Rectal smooth muscle tissue (tissue), 1 donor: ENCODE measurements at regions not wholly inside any gene's neighbourhood (a gene's known extent, or its start where the extent isn't known, plus 50 kb on each side); places are given as distances from the start of the nearest gene placed in this dataset.

Source experiments
- H3K27ac ChIP-seq: one replicate; pipeline ENCODE4 v1.7.0; 2013; ENCODE audit warnings: low read depth, low read length, inconsistent platforms
- H3K27me3 ChIP-seq: one replicate; pipeline ENCODE4 v1.7.0; 2013; ENCODE audit warnings: low read length; ENCODE audit not compliant: control insufficient read depth, insufficient read depth
- H3K36me3 ChIP-seq: one replicate; pipeline ENCODE4 v1.7.0; 2013; ENCODE audit warnings: low read length; ENCODE audit not compliant: control insufficient read depth, insufficient read depth
- H3K4me1 ChIP-seq: one replicate; pipeline ENCODE4 v1.7.0; 2013; ENCODE audit warnings: low read length; ENCODE audit not compliant: control insufficient read depth, insufficient read depth
- H3K4me3 ChIP-seq: one replicate; pipeline ENCODE4 v1.7.0; 2013; ENCODE audit warnings: low read length
- H3K9ac ChIP-seq: one replicate; pipeline ENCODE4 v1.7.0; 2013; ENCODE audit warnings: low read length

GRCh38 chr5:175374166-175374875 lies 69.7 kb downstream of the DRD1 start:
- no peak overlapping the region for H3K27ac ChIP-seq
- H3K4me3 ChIP-seq, result no peak overlapping the region
- H3K36me3 ChIP-seq, result no peaks in the 10 kb centered on the region
- H3K9ac ChIP-seq, result no peak overlapping the region
- no peaks in the 10 kb centered on the region for H3K4me1 ChIP-seq
- no peaks in the 10 kb centered on the region for H3K27me3 ChIP-seq

GRCh38 chr5:175365866-175366265 lies 78.1 kb downstream of the DRD1 start:
- Histone ChIP-seq H3K4me1 (no peaks in the 10 kb centered on the region), H3K36me3 (no peaks in the 10 kb centered on the region), H3K27ac (no peak overlapping the region), H3K27me3 (no peaks in the 10 kb centered on the region), H3K4me3 (no peak overlapping the region), H3K9ac (no peak overlapping the region)

GRCh38 chr5:175363300-175363699 lies 80.7 kb downstream of the DRD1 start:
- Histone ChIP-seq H3K27ac (no peak overlapping the region), H3K36me3 (no peaks in the 10 kb centered on the region), H3K4me1 (no peaks in the 10 kb centered on the region)

GRCh38 chr5:175357995-175358394 lies 86.0 kb downstream of the DRD1 start:
- H3K27me3 ChIP-seq, result no peaks in the 10 kb centered on the region
- H3K4me1 ChIP-seq, result no peaks in the 10 kb centered on the region
- no peaks in the 10 kb centered on the region for H3K36me3 ChIP-seq
- H3K9ac ChIP-seq, result no peak overlapping the region
- no peak overlapping the region for H3K4me3 ChIP-seq
- H3K27ac ChIP-seq, result no peak overlapping the region

More at GRCh38 chr5:175363300-175363699, 80.7 kb downstream of the DRD1 start:
- no peaks in the 10 kb centered on the region for H3K27me3 ChIP-seq
- H3K4me3 ChIP-seq, result no peak overlapping the region
- H3K9ac ChIP-seq, result no peak overlapping the region

- H3K4me1 ChIP-seq, result no peaks in the 10 kb centered on the region
- no peak overlapping the region for H3K27ac ChIP-seq
- H3K27me3 ChIP-seq, result no peaks in the 10 kb centered on the region
- no peak overlapping the region for H3K9ac ChIP-seq
- no peaks in the 10 kb centered on the region for H3K36me3 ChIP-seq
- no peak overlapping the region for H3K4me3 ChIP-seq
These were observed 87.6 kb downstream of the DRD1 start for GRCh38 chr5:175356428-175356827.

- Histone ChIP-seq H3K27ac (no peak overlapping the region), H3K9ac (no peak overlapping the region), H3K36me3 (no peaks in the 10 kb centered on the region), H3K27me3 (no peaks in the 10 kb centered on the region), H3K4me1 (no peaks in the 10 kb centered on the region), H3K4me3 (no peak overlapping the region)
These were observed 89.0 kb downstream of the DRD1 start for GRCh38 chr5:175354964-175355363.

GRCh38 chr5:175353926-175354325 lies 90.1 kb downstream of the DRD1 start:
- Histone ChIP-seq H3K36me3 (no peaks in the 10 kb centered on the region), H3K27ac (no peak overlapping the region), H3K4me3 (no peak overlapping the region), H3K27me3 (no peaks in the 10 kb centered on the region), H3K4me1 (no peaks in the 10 kb centered on the region), H3K9ac (no peak overlapping the region)

GRCh38 chr5:175351897-175352590 lies 91.9 kb downstream of the DRD1 start:
- Histone ChIP-seq H3K27me3 (no peaks in the 10 kb centered on the region), H3K36me3 (no peaks in the 10 kb centered on the region), H3K9ac (no peak overlapping the region), H3K4me3 (no peak overlapping the region), H3K4me1 (no peaks in the 10 kb centered on the region), H3K27ac (no peak overlapping the region)

GRCh38 chr5:175351126-175351525 lies 92.9 kb downstream of the DRD1 start:
- Histone ChIP-seq H3K27me3 (no peaks in the 10 kb centered on the region), H3K9ac (no peak overlapping the region), H3K36me3 (no peaks in the 10 kb centered on the region), H3K4me3 (no peak overlapping the region), H3K4me1 (no peaks in the 10 kb centered on the region), H3K27ac (no peak overlapping the region)

- Histone ChIP-seq H3K4me3 (no peak overlapping the region), H3K27me3 (no peaks in the 10 kb centered on the region), H3K9ac (no peak overlapping the region), H3K36me3 (no peaks in the 10 kb centered on the region), H3K27ac (no peak overlapping the region), H3K4me1 (no peaks in the 10 kb centered on the region)
These were observed 96.1 kb downstream of the DRD1 start for GRCh38 chr5:175347931-175348330.

GRCh38 chr5:175347027-175347426 lies 97.0 kb downstream of the DRD1 start:
- Histone ChIP-seq H3K9ac (no peak overlapping the region), H3K4me3 (no peak overlapping the region), H3K36me3 (no peaks in the 10 kb centered on the region), H3K27me3 (no peaks in the 10 kb centered on the region), H3K4me1 (no peaks in the 10 kb centered on the region), H3K27ac (no peak overlapping the region)

- no peak overlapping the region for H3K27ac ChIP-seq
- no peaks in the 10 kb centered on the region for H3K36me3 ChIP-seq
- H3K27me3 ChIP-seq, result no peaks in the 10 kb centered on the region
- no peaks in the 10 kb centered on the region for H3K4me1 ChIP-seq
- no peak overlapping the region for H3K9ac ChIP-seq
- no peak overlapping the region for H3K4me3 ChIP-seq
These were observed 99.4 kb downstream of the DRD1 start for GRCh38 chr5:175344331-175345195.
